IPS-18a (cell line): ENCODE measurements at regions not wholly inside any gene's neighbourhood (a gene's known extent, or its start where the extent isn't known, plus 50 kb on each side); places are given as distances from the start of the nearest gene placed in this dataset.

Experiments
- H3K27ac ChIP-seq: one replicate; pipeline ENCODE4 v1.5.1; 2013; ENCODE audit warnings: low read length
- H3K27me3 ChIP-seq: one replicate; pipeline ENCODE4 v1.6.1; 2013; ENCODE audit warnings: mild to moderate bottlenecking, low read length; ENCODE audit not compliant: control insufficient read depth, insufficient read depth
- H3K36me3 ChIP-seq: one replicate; pipeline ENCODE4 v1.6.1; 2013; ENCODE audit warnings: low read depth, low read length; ENCODE audit not compliant: control insufficient read depth
- H3K4me1 ChIP-seq: one replicate; pipeline ENCODE4 v1.6.1; 2013; ENCODE audit warnings: low read depth, low read length; ENCODE audit not compliant: control insufficient read depth
- H3K4me3 ChIP-seq: one replicate; pipeline ENCODE4 v1.5.1; 2013; ENCODE audit warnings: low read length
- H3K9ac ChIP-seq: one replicate; pipeline ENCODE4 v1.6.1; 2013; ENCODE audit warnings: mild to moderate bottlenecking, low read length, moderate library complexity
- H3K9me3 ChIP-seq: one replicate; pipeline ENCODE4 v1.6.1; 2013; ENCODE audit warnings: low read depth, low read length; ENCODE audit not compliant: control insufficient read depth

DNA sequence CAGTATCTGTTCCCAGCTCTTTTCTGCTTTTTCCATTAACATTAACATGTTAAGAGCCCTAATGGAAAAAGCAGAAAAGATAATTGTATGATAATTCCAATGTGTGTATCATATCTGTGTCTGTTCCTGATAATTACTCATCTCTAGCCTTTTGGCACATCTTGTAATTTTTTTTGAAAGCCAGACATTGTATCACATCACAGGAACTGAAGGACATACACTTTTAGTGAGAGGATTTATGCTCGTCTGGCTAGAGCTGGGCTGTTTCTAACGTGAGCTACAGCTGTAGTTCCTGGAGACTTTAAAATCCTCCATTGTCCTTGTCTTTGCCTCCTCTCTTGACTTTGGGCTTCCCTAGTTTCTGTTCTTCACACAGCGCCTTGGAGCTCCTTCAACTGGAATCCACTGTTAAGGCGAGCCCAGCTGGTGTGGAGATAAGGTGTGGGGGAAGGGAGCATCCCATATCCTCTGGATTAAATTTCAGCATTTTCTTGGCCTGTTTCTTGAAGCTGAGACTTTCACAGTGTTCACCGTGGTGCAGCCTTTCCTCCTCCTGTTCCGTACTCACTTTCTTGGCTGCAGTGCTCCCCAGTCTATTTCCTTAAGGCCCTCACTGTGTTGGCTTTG, 211.5 kb downstream of the GALR1 start:
- H3K4me1 ChIP-seq, result peaks cover 11% of the 10 kb centered on the region
- H3K36me3 ChIP-seq, result no peaks in the 10 kb centered on the region
- no peak overlapping the region for H3K27ac ChIP-seq
- H3K4me3 ChIP-seq, result no peak overlapping the region
- no peaks in the 10 kb centered on the region for H3K27me3 ChIP-seq
- no peaks in the 10 kb centered on the region for H3K9me3 ChIP-seq
- no peak overlapping the region for H3K9ac ChIP-seq

GRCh38 chr18:77464917-77465316, 215.3 kb downstream of the GALR1 start:
- no peaks in the 10 kb centered on the region for H3K27me3 ChIP-seq
- H3K4me1 ChIP-seq, result no peaks in the 10 kb centered on the region
- H3K9ac ChIP-seq, result no peak overlapping the region
- H3K27ac ChIP-seq, result no peak overlapping the region
- H3K4me3 ChIP-seq, result no peak overlapping the region
- no peaks in the 10 kb centered on the region for H3K36me3 ChIP-seq
- no peaks in the 10 kb centered on the region for H3K9me3 ChIP-seq

GRCh38 chr18:77466890-77467289, 217.2 kb downstream of the GALR1 start:
- no peak overlapping the region for H3K27ac ChIP-seq
- no peak overlapping the region for H3K4me3 ChIP-seq
- no peak overlapping the region for H3K9ac ChIP-seq
- H3K27me3 ChIP-seq, result no peaks in the 10 kb centered on the region
- peaks cover 6% of the 10 kb centered on the region for H3K4me1 ChIP-seq
- no peaks in the 10 kb centered on the region for H3K9me3 ChIP-seq
- H3K36me3 ChIP-seq, result no peaks in the 10 kb centered on the region

- Histone ChIP-seq H3K9me3 (no peaks in the 10 kb centered on the region), H3K4me3 (no peak overlapping the region), H3K36me3 (no peaks in the 10 kb centered on the region), H3K4me1 (peaks cover 6% of the 10 kb centered on the region), H3K27me3 (no peaks in the 10 kb centered on the region), H3K27ac (no peak overlapping the region), H3K9ac (no peak overlapping the region)
These were observed 219.5 kb downstream of the GALR1 start for GRCh38 chr18:77469131-77469530.

GRCh38 chr18:77470569-77471413, 221.1 kb downstream of the GALR1 start:
- Histone ChIP-seq H3K4me1 (peaks cover 6% of the 10 kb centered on the region), H3K9me3 (no peaks in the 10 kb centered on the region), H3K4me3 (no peak overlapping the region), H3K36me3 (no peaks in the 10 kb centered on the region), H3K27me3 (no peaks in the 10 kb centered on the region), H3K27ac (no peak overlapping the region), H3K9ac (no peak overlapping the region)

GRCh38 chr18:77472509-77472908, 222.9 kb downstream of the GALR1 start:
- H3K4me3 ChIP-seq, result no peak overlapping the region
- H3K9me3 ChIP-seq, result no peaks in the 10 kb centered on the region
- no peak overlapping the region for H3K9ac ChIP-seq
- peaks cover 6% of the 10 kb centered on the region for H3K4me1 ChIP-seq
- H3K27ac ChIP-seq, result no peak overlapping the region
- no peaks in the 10 kb centered on the region for H3K36me3 ChIP-seq
- H3K27me3 ChIP-seq, result no peaks in the 10 kb centered on the region

- Histone ChIP-seq H3K27me3 (no peaks in the 10 kb centered on the region), H3K9me3 (no peaks in the 10 kb centered on the region), H3K36me3 (no peaks in the 10 kb centered on the region), H3K27ac (no peak overlapping the region), H3K9ac (no peak overlapping the region), H3K4me1 (no peaks in the 10 kb centered on the region), H3K4me3 (no peak overlapping the region)
These were observed 229.2 kb downstream of the GALR1 start for GRCh38 chr18:77478646-77479442.

DNA sequence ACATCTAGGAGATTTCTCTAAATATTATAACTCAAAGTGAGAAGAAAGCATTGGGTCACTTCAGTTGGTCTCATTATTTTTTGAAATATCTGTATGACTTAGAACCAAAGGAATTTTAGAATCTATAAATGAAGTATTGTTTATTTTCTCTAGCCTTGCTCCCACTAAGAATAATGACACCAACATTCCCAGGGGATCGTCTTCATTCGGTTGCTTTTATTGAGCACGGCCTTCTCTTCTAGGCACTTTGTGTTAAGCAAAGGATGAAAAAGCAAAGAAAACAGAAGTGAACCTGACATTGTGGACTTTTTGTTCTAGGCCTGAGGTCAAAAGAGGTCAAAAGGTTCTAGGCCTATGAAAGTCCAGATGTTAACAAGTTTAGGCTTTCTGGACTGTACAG, 231.9 kb downstream of the GALR1 start:
- Histone ChIP-seq H3K4me3 (no peak overlapping the region), H3K27ac (no peak overlapping the region), H3K9ac (no peak overlapping the region), H3K4me1 (no peaks in the 10 kb centered on the region), H3K27me3 (no peaks in the 10 kb centered on the region), H3K9me3 (no peaks in the 10 kb centered on the region), H3K36me3 (no peaks in the 10 kb centered on the region)

DNA sequence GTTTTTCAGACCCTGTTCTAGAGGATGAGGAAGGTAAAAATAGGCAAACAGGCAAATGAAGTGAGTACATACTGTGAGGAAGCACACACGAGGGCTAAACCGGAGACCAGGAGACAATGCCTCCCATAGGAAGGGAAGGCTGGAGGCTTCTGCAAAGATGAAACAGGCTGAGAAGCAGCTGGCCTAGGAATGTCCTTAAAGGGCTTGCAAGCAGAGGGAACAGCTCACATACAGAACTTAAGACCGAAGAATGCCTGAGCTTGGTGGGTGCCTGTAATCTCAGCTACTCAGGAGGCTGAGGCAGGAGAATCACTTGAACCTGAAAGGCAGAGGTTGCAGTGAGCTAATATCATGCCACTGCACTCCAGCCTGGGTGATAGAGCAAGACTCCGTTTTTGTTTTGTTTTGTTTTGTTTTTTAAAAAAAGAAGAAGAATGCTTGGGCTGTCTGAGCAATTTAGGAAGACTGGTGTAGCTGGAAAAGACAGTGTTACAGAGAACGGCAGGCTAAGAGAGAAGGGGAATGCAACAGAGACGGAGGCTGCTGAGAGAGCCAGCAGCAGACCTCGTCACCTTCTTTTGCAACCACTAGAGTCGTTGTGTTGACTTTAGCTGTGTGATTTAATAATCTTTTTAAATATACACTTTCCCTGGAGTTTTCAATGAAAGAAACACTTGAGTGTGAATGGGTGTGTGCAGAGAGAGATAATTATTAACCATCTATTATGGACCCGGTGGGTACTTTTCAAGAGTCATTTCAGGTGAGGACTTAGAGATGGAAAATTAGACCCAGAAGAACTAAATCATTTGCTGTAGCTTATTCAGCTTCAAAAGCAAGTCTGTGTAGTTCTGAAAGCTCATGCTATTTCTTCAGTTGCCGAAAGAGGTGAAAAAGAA, 232.8 kb downstream of the GALR1 start:
- Histone ChIP-seq H3K9me3 (no peaks in the 10 kb centered on the region), H3K4me1 (no peaks in the 10 kb centered on the region), H3K27ac (no peak overlapping the region), H3K27me3 (no peaks in the 10 kb centered on the region), H3K4me3 (no peak overlapping the region), H3K36me3 (no peaks in the 10 kb centered on the region), H3K9ac (no peak overlapping the region)

DNA sequence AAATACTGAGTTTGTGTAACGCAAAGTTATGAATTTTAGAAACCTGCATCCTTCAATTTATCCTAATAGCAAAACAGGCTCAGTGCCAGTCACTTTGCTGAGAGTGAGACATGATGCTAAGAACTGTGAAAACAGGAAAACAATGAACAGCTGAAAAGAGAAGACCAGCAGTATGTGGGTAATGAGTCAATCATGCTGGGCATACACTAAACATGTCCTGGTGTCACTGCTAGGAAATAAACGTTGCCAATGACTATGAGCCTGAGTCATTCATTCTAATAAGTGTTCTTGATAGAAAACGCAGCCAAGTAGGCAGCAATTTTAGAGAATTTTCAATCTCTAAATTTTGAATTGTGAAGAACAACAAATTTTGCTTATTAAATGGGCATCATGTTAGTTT, 237.3 kb downstream of the GALR1 start:
- Histone ChIP-seq H3K4me3 (no peak overlapping the region), H3K27me3 (no peaks in the 10 kb centered on the region), H3K4me1 (no peaks in the 10 kb centered on the region), H3K27ac (no peak overlapping the region), H3K9me3 (no peaks in the 10 kb centered on the region), H3K36me3 (no peaks in the 10 kb centered on the region), H3K9ac (no peak overlapping the region)
